ENCODE measurements at regions not wholly inside any gene's neighbourhood (a gene's known extent, or its start where the extent isn't known, plus 50 kb on each side); places are given as distances from the start of the nearest gene placed in this dataset.

DNA sequence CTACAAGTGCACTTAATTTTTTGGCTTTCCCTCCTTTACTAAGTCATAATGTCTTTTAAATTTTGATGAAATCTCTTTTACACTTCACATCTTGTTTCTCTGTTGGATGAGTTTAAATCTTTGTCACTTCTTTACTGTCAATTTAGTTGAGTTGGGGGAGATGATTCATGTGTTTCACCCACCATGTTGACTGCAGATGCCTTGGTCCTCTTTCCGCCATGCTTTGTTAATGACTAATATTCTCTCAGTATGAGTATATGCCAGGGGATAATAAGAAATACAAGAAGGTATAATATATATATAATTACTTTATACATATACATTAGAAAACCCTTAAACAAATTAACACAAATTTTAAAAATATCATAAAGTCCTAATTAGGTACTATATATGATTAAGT lies 149.7 kb upstream of the SPRED1 start:
- DNase-seq, result no peak
- no peak overlapping the region for H3K4me3 ChIP-seq
- H3K27ac ChIP-seq, result no peak overlapping the region
- intact Hi-C loops (cut with DNase I), result no loop called here
- H3K36me3 ChIP-seq, result no peaks in the 10 kb centered on the region
- no peaks in the 10 kb centered on the region for H3K27me3 ChIP-seq
- 96 to 100% (median 99%) methylated on average over 1 of the region's 1 CpG for WGBS, 3 donors
- no peaks in the 10 kb centered on the region for H3K9me3 ChIP-seq
- no peak for TF ChIP-seq POLR2A (IDR thresholded peaks at IDR 0.05)
- no peak for TF ChIP-seq EP300 (IDR thresholded peaks at IDR 0.05)
- TF ChIP-seq, protein P1, sequence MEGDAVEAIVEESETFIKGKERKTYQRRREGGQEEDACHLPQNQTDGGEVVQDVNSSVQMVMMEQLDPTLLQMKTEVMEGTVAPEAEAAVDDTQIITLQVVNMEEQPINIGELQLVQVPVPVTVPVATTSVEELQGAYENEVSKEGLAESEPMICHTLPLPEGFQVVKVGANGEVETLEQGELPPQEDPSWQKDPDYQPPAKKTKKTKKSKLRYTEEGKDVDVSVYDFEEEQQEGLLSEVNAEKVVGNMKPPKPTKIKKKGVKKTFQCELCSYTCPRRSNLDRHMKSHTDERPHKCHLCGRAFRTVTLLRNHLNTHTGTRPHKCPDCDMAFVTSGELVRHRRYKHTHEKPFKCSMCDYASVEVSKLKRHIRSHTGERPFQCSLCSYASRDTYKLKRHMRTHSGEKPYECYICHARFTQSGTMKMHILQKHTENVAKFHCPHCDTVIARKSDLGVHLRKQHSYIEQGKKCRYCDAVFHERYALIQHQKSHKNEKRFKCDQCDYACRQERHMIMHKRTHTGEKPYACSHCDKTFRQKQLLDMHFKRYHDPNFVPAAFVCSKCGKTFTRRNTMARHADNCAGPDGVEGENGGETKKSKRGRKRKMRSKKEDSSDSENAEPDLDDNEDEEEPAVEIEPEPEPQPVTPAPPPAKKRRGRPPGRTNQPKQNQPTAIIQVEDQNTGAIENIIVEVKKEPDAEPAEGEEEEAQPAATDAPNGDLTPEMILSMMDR (IDR thresholded peaks at IDR 0.05), result no peak
- H3K4me1 ChIP-seq (ENCODE audit: insufficient read depth), result no peaks in the 10 kb centered on the region

DNA sequence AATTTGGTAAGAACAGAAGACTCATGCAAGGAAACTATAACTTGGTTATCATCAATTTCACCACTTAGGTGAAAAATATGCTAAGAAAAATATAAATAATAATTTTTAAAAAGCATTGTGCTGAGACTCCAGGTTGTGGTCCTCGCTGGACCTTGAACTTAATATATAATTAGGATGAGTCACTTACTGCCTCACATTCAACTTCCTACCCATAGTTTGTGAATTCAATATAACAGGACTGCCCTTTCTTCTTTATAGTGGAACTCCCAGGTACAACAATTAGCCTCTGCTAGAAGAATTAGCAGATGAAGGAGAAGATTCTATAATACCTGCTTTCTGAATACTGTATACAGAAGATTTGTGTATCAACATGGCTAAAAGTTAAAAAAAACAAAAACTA lies 149.1 kb upstream of the SPRED1 start:
- Histone ChIP-seq H3K27ac (no peak overlapping the region), H3K4me3 (no peak overlapping the region), H3K27me3 (no peaks in the 10 kb centered on the region), H3K4me1 (ENCODE audit: insufficient read depth) (no peaks in the 10 kb centered on the region), H3K9me3 (no peaks in the 10 kb centered on the region), H3K36me3 (no peaks in the 10 kb centered on the region)
- TF ChIP-seq EP300 (IDR thresholded peaks at IDR 0.05), result no peak
- TF ChIP-seq, protein P1 (IDR thresholded peaks at IDR 0.05), result no peak
- TF ChIP-seq POLR2A (IDR thresholded peaks at IDR 0.05), result no peak
- intact Hi-C loops (cut with DNase I), result no loop called here
- DNase-seq, result no peak
- WGBS, 3 donors, result 75 to 84% (median 77%) methylated on average over 1 of the region's 1 CpG

DNA sequence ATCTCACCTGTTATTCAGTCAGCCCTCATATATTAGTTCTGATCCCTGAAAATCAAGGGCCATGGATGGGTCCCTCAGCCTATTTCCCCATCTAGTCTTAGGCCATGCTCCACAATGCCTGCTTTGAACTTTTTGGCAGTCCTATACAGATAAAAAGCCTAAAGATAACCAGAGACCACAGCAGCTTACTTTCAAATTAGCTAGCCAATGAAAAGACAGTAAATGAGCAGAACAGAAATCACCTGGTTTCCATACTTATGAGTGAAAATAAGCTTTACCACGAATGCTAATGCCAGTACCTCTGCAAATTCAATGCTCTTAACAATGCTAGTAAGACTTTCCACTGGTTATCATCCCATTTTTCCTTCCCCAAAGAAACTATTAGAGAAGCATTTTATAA lies 141.6 kb upstream of the SPRED1 start:
- Histone ChIP-seq H3K4me1 (ENCODE audit: insufficient read depth) (no peaks in the 10 kb centered on the region), H3K27ac (no peak overlapping the region), H3K9me3 (no peaks in the 10 kb centered on the region), H3K4me3 (no peak overlapping the region), H3K27me3 (no peaks in the 10 kb centered on the region), H3K36me3 (no peaks in the 10 kb centered on the region)
- TF ChIP-seq EP300 (IDR thresholded peaks at IDR 0.05) (no peak), POLR2A (IDR thresholded peaks at IDR 0.05) (no peak)
- TF ChIP-seq, protein P1 (IDR thresholded peaks at IDR 0.05), result no peak
- DNase-seq, result no peak
- 48 to 58% (median 55%) methylated on average over 1 of the region's 1 CpG for WGBS, 3 donors
- intact Hi-C loops (cut with DNase I), result no loop called here

DNA sequence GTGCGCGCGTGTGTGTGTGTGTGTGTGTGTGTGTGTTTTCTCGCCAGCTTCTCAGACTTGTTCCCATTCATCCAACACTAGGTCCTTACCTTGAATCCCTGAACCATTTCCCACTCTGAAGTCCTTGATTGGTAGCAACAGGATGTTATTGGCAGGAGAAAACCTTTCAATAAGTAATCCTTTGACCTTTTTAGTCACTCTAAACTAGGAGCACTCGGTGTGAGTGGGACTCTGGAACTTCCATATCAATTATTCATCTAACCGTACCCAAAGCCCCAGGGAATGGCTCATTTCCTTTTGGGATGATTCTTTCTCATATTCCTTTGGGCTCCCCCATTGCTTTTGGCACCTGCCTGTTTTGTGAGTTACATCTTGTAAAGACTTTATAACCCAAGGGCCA lies 140.2 kb upstream of the SPRED1 start:
- intact Hi-C loops (cut with DNase I), result no loop called here
- no peak for DNase-seq
- H3K27ac ChIP-seq, result no peak overlapping the region
- H3K36me3 ChIP-seq, result no peaks in the 10 kb centered on the region
- H3K27me3 ChIP-seq, result no peaks in the 10 kb centered on the region
- H3K9me3 ChIP-seq, result no peaks in the 10 kb centered on the region
- H3K4me1 ChIP-seq (ENCODE audit: insufficient read depth), result no peaks in the 10 kb centered on the region
- 92 to 93% (median 92%) methylated on average over 6 of the region's 6 CpGs for WGBS, 3 donors
- TF ChIP-seq, protein P1 (IDR thresholded peaks at IDR 0.05), result no peak
- no peak overlapping the region for H3K4me3 ChIP-seq

DNA sequence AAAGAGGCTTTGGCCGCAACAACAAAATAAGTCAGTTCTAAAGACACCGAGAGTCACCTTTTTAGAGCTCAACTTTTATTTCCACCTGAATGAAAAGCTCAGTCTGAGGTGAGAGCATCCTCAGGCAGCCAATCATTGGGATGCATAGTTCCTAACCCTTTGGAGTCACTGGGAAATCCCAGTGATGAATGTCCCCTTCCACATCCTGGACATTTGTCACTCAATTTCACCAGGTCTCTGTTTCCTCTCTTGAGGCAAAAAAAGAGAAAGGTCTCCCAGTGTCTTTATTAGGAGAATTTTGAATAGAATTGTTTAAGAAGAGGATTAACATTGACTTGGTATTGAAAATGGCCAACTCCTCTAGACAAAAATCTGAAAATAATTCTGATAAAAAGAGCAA lies 137.5 kb upstream of the SPRED1 start:
- H3K36me3 ChIP-seq, result no peaks in the 10 kb centered on the region
- no peaks in the 10 kb centered on the region for H3K4me1 ChIP-seq (ENCODE audit: insufficient read depth)
- no peak for TF ChIP-seq EP300 (IDR thresholded peaks at IDR 0.05)
- TF ChIP-seq, protein P1 (IDR thresholded peaks at IDR 0.05), result no peak
- no peak for TF ChIP-seq POLR2A (IDR thresholded peaks at IDR 0.05)
- H3K27ac ChIP-seq, result no peak overlapping the region
- DNase-seq, result no peak
- H3K4me3 ChIP-seq, result no peak overlapping the region
- no peaks in the 10 kb centered on the region for H3K9me3 ChIP-seq
- H3K27me3 ChIP-seq, result no peaks in the 10 kb centered on the region
- intact Hi-C loops (cut with DNase I), result no loop called here
- WGBS, 3 donors, result 96 to 98% (median 96%) methylated on average over 2 of the region's 2 CpGs

Measured in ovary (tissue), 7 donors.